IPS DF 19.7 (cell line): ENCODE measurements at regions not wholly inside any gene's neighbourhood (a gene's known extent, or its start where the extent isn't known, plus 50 kb on each side); places are given as distances from the start of the nearest gene placed in this dataset.
"Not testable (repeated sequence)": the region's sequence is repeated elsewhere in the genome, so short reads cannot be mapped to it uniquely, and the experiment has no call there.

Experiments used
- DNase-seq: peaks from one replicate; pipeline ENCODE4 v3.0.0-alpha.2; 2013; ENCODE audit warnings: low read depth, low spot score

DNA sequence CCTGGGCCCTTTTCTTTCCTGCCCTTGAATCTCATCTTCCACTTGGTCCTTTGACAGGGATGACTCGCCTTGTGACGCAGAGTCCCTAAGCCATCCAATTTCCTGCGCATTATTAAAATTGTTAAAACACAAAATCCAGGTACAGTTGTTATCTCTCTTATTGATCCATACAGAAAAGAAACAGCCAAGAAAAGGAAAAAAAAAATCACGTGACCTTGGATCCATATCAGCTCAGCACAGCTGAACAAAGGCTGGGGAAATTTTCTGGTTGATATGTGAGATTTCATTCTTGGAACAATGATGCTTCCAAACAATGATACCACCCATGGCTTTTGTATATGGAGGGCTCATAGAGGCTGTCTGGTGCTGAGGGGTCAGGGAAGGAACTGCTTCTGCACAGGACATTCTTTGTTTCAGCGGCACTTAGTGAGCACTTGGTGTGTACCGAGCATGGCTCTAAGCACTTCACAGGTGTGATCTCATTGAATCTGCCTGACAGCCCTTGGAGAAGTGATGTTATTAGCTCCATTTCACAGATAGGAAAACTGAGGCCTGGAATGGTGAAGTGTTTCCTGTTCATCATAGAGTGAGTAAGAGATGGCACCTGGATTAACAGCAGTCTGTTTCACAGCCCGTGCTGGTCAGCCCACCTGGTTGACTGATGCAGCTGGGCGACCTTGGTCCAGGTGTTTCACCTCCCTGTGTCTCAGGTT, 155.0 kb upstream of the SULF2 start:
- no peak for DNase-seq

DNA sequence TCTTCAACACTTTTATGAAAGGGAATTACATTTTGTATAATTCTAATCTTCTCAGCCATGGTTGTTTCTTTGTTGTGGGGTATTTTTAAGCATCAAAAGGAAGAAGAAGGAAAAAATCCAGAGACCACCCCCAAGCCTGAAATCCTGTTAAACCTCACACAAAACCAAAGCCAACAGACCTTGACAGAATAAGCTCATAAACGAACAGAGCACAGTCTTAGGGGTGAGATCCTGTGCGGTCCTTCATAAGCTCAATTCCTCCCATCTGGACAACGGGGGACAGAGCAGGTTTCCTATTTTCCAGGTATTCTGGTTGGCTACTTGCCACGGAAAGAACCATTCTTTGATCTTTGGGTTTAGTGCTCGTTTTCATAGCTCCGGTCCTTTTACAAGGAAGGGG, 151.3 kb upstream of the SULF2 start:
- no peak for DNase-seq

DNA sequence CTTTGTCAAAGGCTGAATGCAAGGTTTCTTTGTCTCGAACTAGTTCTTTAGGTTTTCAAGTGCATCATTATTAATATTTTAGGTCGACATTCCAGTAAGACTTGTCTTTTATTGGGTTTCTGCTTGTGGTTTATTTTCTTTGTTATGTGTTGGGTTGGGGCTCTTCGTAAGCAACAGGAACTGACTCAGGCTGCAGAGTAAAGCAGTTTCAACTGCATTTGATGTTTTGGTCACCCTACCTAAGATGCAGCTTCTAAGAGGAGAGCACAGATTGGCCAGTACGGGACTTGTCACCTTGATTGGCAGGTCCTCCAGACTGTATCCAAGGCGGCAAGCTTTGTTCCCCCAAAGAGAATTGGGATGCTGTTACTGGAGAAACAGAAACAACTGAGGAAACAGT, 149.5 kb upstream of the SULF2 start:
- no peak for DNase-seq

DNA sequence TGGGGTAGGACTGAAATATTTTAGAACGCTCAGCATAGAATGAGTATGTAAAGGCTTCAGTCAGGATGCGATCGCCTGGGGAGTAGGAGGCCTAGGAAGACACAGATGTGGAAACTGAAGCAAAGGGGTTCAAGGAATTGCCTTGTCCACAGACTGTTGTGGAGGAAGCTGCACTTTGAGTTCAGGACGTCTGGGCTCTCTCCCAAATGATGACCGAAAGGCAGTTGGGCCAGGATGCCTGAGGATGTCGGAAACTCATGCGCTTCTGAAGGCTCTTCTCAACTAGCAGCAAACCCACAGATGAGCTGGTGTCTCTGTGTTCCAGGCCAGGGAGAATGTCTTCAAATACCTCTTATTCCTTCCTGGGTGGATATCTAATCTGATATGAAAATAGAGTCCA, 146.2 kb upstream of the SULF2 start:
- DNase-seq: no peak

DNA sequence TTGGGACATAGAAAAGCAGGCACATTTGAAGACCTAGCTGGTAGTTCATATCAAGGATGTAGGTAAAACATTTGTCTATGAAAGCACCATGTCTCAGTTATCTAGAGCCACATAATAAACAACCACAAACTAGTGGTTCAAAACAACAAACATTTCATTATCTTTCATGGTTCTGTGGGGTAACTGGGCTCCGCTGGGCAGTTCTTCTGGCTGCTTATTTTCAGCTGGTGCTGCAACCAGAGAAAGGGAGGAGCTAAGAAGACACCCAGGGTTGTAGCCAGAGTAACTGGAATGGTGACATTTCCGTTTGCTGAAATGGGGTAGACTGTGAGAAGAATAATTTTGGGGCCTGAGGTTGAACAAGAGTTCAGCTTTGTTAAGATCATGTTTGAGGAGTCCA, 145.7 kb upstream of the SULF2 start:
- DNase-seq: no peak

DNA sequence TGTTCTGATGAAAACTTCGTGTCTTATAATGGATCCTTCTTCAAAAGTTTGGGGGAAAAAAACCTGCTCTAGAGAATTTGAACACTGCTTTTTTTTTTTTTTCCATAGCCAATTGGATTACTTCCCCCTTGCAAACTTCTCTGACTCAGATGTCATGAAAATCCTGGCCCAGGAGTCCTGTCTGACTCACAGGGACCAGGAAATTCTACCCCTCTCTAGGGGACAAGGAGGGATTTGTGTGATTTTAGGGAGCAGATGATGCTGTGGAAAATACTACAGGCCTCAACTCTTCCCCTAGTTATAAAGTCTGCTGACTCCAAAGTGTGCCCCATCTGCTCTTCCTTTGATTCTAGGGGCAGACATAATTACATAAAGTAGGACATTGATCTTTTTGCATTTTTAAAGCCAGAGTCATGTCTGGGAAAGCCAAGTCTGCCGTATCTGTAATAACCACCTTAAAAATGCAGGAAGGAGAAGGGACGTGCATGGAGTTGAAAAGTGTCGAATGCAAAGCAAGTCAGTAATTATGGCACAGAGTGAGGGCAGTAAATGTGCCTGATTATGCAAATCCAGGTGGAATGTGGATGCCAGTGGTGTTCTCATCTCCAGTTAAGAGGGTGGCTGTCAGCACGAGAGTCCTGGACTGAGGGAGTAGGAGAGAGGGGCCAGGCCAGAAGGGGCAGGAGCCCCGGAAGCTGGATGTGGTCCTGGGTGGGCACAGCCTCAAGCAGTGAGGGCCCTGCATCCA, 144.3 kb upstream of the SULF2 start:
- no peak for DNase-seq

DNA sequence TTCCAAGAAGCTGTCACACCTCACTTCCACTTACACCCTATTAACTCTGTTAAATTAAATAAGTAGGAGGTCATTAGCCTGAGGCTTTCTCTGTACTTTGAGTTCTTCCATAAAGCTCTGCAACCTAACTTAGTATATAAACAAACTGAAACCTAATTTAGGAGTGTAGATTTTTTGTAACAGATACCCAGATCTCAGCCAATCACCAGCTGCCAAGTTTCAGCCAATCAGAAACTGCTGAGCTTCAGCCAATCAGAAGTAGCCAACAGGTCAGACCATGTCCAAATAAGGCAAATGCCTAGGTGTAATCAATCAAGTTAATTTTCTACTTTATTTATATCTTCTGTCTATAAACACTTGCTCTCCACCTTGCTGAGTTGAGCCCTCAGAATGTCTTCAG, 142.7 kb upstream of the SULF2 start:
- no peak for DNase-seq

DNA sequence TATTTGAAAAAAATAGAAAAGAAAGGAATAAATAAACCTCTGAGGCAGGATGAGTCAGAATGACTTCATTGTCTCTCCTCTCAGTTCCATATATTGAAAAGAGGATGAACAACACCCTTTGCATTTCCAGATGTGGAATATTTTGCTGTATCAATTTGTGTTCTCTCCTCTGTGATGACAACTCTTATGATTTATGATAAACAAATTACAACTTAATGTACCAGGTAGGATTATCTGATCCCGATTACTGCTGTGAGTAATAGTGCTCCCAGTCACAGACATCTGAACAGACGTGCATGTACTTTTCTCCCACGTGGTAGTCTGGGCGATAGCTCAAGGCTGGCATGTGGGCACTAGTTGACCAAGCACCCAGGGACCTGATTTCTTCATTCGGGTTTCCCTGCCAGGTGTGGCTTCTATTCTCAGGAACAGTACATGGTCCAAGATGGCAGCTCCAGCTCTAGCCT, 142.1 kb upstream of the SULF2 start:
- no peak for DNase-seq

DNA sequence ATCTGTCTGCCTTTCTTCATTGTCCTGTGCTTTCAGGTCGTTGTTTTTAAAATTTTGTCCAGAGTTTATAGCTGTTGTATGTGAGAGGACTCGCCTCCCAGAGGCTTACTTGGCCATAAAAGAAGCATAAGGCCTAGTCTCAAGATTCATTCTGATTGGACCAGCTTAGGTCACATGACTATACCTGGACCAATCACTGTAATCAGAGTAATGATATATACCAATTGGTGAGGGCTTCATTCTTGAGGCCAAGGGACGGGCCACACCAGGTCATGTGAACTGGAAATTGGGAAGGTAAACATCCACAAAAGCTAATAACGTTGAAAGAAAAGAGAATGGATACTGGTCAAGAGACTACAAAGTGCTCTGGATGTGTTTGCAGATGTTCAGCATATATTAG, 141.4 kb upstream of the SULF2 start:
- no peak for DNase-seq

DNA sequence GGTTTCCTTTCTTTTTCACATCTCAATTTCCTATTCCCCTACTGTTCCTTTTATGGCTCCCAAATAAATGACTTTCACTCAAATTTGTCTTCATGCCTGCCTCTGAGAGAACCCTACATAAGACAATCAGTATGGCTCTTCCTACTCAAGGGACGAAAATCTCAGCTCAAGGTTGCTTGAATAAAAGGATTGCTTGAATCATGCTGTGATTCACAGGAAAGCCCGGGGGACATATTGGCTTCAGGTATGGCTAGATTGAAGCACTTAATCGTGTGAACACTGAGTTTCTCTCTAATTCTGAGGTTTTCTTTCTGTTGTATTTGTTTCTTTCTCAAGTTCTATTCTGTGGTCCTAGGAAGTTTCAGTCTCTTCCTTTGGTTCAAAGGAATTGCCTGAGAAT, 140.3 kb upstream of the SULF2 start:
- no peak for DNase-seq

DNA sequence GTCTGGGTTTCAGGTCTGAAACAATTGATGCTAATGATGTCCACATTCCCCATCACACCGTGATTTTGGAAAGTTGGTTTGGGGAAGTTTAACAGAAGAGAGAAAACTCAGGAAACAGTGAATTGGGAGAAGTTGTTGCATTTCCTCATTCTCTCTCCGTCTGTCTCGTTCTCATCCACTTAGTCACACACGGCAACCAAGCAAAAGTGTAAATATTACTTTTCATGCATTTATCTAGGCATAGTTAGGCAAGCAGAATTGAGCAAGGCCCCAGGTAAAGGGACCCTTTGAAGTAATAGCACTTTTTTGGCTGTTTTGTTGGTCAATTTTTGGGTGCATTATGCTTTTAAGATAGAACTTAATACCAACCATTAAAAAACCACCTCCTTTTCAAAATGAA, 137.0 kb upstream of the SULF2 start:
- no peak for DNase-seq

DNA sequence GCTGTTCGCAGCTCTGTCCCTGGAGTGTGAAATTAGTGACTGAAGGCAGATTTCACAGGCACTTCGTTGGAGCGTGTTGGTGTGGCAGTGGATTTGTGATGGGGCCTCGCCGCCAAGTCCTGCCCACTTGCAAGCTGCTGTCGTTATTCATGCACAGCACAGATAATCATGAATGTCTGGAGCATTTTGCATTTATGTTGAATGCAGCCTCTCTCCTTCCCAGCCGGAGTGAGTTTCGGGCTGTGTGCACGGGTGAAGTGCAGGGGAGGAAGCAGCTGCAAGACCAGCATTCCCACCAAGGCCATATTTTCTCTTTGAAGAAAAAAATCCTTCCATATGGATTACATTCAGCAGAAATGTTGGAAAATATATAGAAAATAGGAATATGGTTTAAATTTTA, 136.5 kb upstream of the SULF2 start:
- DNase-seq: not testable (repeated sequence)

DNA sequence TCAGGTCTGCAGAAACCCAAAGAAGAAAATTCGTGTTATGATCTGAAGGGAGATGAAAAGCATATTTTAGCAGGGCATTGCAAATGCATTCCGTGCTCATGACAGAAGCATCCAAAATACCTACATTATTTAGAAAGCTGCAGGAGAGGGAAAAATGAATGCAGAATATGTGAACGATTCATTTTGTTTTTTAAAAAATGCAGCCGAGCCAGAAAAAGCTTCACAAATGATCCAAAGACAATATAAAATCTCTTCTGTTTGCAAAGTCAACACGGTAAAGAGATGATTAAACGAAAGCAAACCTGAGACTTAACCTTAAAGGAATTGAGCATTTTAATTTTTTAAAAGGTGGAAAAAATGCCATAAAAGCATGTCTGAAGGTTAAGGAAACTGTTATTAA, 136.1 kb upstream of the SULF2 start:
- DNase-seq: no peak

DNA sequence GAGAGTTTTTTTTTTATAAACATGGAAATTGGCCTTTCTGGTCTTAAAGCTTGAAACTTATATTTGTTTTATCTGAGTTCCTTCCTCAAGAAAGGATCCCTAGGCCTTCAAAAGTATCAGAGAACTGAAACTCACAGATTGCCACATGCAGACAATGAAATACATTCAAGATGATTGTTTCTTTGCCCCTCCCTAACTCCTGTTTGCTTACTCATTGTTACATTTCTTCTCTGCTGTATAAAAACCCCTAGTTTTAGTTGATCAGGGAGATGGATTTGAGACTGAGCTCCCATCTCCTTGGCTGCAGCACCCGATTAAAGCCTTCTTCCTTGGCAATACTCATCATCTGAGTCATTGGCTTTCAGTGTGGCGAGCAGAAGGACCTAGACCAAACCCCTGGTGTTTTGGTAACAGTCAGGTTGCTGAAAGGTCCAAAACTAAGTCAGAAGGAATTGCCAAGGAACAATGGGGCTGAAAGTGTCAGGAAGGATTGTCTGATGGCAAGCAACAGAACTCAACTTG, 132.3 kb upstream of the SULF2 start:
- no peak for DNase-seq

DNA sequence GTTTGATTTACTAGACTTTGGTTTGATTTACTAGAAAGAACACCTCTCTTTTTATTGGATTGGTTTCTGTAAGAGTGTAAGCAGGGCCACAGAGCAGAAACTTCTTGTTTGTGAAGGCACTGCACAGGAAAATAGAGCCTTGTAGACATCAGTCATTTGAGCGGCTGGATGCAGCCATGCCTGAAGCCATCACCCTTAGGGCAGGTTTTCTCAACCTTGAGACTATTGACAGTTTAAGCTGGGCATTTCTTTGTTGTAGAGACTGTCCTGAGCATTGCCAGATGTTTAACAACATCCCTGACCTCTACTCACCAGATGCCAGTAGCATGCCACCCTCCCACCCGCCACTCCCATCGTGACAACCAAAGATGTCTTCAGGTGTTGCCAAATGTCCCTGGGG, 130.2 kb upstream of the SULF2 start:
- DNase-seq: no peak

DNA sequence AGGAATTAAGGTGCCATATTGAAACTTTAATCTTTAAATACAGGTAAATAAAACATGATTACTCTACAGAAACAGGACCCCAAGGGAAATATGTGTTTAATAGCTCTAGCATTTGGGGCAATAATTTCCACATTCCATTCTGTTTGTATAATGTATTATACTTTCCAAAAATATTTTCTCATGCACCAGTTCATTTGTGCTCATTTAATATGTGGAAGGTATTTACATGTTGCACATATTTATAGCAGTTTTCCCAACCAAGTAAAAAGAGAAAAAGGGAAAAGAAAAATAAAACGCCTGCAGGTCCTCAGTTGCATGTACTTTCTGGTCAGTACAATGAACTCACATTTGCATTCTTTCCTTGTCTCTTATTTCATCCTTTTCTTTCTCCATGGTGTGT, 129.5 kb upstream of the SULF2 start:
- no peak for DNase-seq

DNA sequence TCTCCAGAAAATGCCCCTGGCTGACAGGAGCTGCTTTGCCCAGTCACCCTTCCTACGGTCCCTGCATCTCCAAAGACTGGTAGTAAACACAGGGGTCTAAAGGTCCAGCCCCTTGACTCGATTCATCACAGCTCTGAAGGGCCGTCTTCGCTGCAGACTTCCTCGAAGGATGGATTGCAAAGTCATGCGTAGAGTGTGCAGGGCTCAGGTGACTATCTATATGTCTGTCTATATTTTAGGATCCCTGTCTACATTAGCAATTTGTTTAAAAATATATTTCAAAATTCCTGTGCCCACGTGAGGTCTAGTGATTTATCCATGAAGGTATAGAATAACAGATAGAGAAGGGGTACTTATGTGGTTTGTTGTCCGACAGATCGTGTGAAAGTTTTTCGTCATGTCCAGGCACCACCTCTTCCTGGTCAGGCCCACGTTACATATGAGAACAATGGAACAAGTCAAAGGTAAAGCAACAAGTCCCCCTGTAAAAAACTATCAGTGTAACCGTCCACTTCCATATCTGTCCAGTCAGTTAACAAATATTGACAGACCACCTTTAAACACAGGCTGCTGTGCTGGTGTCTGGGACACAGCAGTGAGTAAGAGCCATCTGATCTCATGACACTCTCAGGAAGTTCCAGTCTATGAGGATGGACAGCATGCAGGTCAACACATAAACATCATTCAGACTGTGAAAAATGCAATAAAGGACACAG, 127.7 kb upstream of the SULF2 start:
- not testable (repeated sequence) for DNase-seq

DNA sequence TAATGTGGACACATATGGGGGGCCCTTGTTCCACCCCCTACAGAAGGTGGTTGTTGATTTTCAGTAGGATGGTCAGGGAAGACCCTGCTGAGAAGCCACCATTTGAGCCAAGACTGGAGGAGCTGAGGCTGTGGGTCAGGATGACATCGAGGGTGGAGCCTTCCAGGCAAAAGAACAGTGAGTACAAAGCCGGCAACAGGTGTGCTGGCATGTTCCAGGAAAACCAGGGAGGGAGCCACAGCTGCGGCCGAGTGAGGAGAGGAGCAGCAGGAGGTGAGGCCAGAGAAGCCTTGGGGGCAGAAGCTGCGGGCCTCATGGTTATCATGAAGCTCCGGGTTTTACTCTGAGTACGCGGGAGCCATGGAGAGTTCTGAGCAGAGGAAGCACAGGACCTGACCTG, 126.9 kb upstream of the SULF2 start:
- not testable (repeated sequence) for DNase-seq

DNA sequence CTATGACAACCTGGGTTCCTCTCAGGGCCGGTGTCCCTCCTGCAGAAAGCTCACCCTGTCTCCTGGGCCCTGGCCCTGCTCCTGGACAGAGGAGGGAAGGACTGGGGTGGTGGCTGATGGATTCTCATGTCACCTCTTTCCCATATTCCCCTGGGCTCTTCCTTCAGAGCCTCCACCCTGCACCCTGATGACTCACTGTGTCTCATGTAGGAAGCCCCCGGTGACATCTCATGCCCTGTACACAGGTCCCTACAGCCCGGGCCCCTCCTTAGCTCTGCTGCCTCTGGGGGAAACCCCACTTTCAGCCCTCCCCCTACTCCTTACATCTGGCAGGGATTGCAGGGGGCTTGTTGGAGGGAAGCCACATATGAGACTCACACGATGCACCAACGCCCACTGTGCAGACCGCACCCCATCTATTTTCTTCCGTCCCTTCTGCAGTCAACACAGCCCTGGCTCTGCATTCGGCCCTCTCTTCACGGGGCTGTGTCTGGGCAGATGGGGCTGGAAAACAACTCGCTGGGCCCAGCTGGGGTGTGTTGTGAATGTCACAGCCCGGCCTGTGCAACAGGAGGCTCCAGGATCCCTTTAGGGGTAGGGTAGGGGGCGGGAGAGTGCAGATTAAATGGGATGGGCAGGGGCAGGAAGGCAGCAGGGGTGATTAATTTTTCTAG, 124.6 kb upstream of the SULF2 start:
- not testable (repeated sequence) for DNase-seq

DNA sequence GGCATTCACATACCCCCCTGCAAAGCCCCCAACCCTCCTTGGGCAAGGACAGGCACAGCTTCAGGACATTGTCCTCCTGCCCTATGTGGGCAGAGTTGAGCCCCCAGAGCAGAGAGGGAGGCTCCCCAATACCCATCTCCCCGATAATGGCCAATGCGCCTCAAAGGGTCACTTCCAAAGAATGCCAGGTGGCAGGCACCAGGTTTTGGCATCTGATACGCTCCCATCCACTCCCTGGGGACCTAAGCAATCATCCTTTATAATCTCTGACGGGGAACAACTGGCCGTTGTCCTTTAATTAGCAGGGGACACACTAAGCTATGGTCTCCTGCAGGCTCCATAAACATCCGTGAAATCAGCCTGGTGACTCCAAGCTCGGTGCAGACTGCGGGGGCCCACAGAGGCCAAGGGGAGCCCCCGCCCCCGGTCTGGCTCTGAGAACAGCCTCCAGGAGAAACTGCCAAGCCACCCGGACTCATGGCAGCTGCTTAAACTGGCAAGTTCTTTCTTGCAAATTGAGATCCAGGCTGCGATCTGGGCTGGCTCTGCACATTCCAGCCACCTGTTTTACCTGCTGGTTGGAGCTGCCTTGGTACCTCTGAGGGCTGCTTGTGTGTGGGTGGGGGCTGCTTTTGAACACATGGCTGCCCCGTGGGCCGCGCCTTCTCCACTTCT, 123.2 kb upstream of the SULF2 start:
- DNase-seq: not testable (repeated sequence)

DNA sequence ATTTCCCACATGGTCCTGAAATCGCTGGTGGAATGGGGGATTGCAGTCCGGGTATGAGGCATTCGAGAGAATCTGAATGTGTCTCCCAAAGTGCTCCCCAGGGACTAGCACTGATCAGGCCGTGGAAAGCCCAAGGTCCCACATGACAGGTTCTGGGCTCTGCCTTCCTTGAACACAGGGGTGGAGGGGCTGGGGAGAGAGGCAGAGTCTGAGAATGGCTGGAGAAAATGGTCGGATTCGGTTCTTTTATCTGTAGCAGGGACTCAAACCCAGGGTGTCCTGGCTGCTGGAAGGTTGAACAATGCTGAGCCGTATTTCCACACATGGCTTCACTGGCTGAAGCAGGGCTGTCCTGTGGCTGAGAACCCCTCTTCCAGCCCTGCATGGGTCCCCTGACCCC, 122.7 kb upstream of the SULF2 start:
- DNase-seq: not testable (repeated sequence)
